OCI-LY7 (cell line): ENCODE measurements at regions not wholly inside any gene's neighbourhood (a gene's known extent, or its start where the extent isn't known, plus 50 kb on each side); places are given as distances from the start of the nearest gene placed in this dataset.

Source experiments
- BruUV-seq: library from RNA; stranded (reverse); fragments of 400-500 nt; replicated peaks from 2 replicates; lab custom pipeline; 2021; lab: Mats Ljungman, UMichigan
- CTCF ChIA-PET: fragments of 300-600 bp; sonication (Branson Sonifier 250); formaldehyde crosslinking; loops from one replicate; lab custom pipeline; 2022; ENCODE audit warnings: antibody characterized with exemption; ENCODE audit not compliant: unreplicated experiment; lab: Charles Lee
- POLR2A ChIA-PET: fragments of 300-600 bp; sonication (Branson Sonifier 250); formaldehyde crosslinking; loops from one replicate; lab custom pipeline; 2022; ENCODE audit warnings: antibody characterized with exemption; lab: Charles Lee
- DNase-seq: peaks from one replicate; pipeline ENCODE4 v3.0.0-alpha.2; 2015; ENCODE audit warnings: low spot score
- H2AFZ ChIP-seq: fragments of 200-600 bp; sonication (generic), shearing (Covaris generic); 2 replicates; pipeline ENCODE4 v1.6.1; 2014; ENCODE audit warnings: mild to moderate bottlenecking, antibody characterized with exemption, low read length, moderate library complexity
- H3K27ac ChIP-seq: fragments of 200-600 bp; sonication (generic); 2 replicates; pipeline ENCODE4 v1.5.1; 2014; ENCODE audit warnings: mixed run types, low read depth, mild to moderate bottlenecking, moderate library complexity, low read length, inconsistent platforms; ENCODE audit not compliant: poor library complexity, severe bottlenecking
- H3K36me3 ChIP-seq: fragments of 200-600 bp; sonication (generic); 2 replicates; pipeline ENCODE4 v1.6.1; 2014; ENCODE audit warnings: mild to moderate bottlenecking, antibody characterized with exemption, low read length, moderate library complexity, mixed read lengths; ENCODE audit not compliant: insufficient read depth
- H3K4me1 ChIP-seq: fragments of 200-600 bp; sonication (generic); 2 replicates; pipeline ENCODE4 v1.5.1; 2014; ENCODE audit warnings: mild to moderate bottlenecking, low read length; ENCODE audit not compliant: insufficient read depth, poor library complexity, severe bottlenecking
- H3K4me2 ChIP-seq: fragments of 200-600 bp; sonication (generic); 2 replicates; pipeline ENCODE4 v1.6.1; 2014; ENCODE audit warnings: mild to moderate bottlenecking, low read length
- H3K4me3 ChIP-seq: fragments of 200-600 bp; sonication (generic); 2 replicates; pipeline ENCODE4 v1.5.1; 2014; ENCODE audit warnings: mild to moderate bottlenecking, low read depth, low read length; ENCODE audit not compliant: poor library complexity, severe bottlenecking
- H3K79me2 ChIP-seq: fragments of 200-600 bp; sonication (generic); 2 replicates; pipeline ENCODE4 v1.6.1; 2016; ENCODE audit warnings: low read depth, mild to moderate bottlenecking, low read length, moderate library complexity, mixed read lengths; ENCODE audit not compliant: insufficient read depth
- H3K9me2 ChIP-seq: fragments of 200-600 bp; sonication (generic); 2 replicates; pipeline ENCODE4 v1.6.1; 2016; ENCODE audit warnings: mild to moderate bottlenecking, low read length, mixed read lengths; ENCODE audit not compliant: insufficient read depth
- H3K9me3 ChIP-seq: fragments of 200-600 bp; sonication (generic); 2 replicates; pipeline ENCODE4 v1.6.1; 2014; ENCODE audit warnings: mild to moderate bottlenecking, mixed run types, low read length, mixed read lengths
- H4K20me1 ChIP-seq: fragments of 200-600 bp; sonication (generic); 2 replicates; pipeline ENCODE4 v1.6.1; 2014; ENCODE audit warnings: mild to moderate bottlenecking, antibody characterized with exemption, low read length, moderate library complexity, mixed read lengths; ENCODE audit not compliant: insufficient read depth
- EZH2phosphoT487 ChIP-seq: fragments of 200-600 bp; sonication (generic); IDR thresholded peaks from 2 replicates; pipeline ENCODE4 v1.6.1; 2018; ENCODE audit warnings: low read depth, borderline replicate concordance, mild to moderate bottlenecking, mixed run types, antibody characterized with exemption, low read length, moderate library complexity, mixed read lengths
- intact Hi-C: fragments of 100-400 bp; cut with micrococcal nuclease; formaldehyde crosslinking; loops from one replicate; pipeline ENCODE4 v1.10.0; 2022; ENCODE audit not compliant: unreplicated experiment
- TF ChIP-seq, protein P1 (sequence below): fragments of 200-600 bp; sonication (generic); conservative IDR thresholded peaks from 2 replicates; pipeline ENCODE4 v1.5.1; 2014; ENCODE audit warnings: mild to moderate bottlenecking, antibody characterized with exemption, low read length, moderate library complexity, mixed read lengths

DNA sequence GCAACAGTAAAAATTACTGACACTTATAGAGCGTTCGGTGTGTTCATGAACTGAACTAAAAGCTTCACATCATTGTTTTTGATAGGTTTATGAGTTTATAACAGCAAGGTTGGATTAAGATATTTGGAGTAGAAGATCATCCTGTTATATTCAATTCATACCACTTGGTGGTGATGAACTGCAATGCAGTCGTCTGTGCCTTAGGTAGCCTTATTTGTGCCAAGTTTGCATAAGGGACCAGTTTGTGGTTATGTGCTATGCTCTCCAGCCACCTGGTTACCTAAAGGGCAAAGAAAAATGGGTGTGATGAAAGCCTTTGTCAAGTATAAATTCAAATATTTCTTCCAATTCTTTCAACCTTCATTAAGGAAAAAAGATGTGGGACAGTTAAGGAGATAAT, 150.9 kb upstream of the KCNH7 start:
- CTCF ChIA-PET = no interaction called here
- H3K79me2 ChIP-seq = no peaks in the 10 kb centered on the region
- no peak overlapping the region for H3K27ac ChIP-seq
- H3K4me3 ChIP-seq = no peak overlapping the region
- TF ChIP-seq, protein P1, sequence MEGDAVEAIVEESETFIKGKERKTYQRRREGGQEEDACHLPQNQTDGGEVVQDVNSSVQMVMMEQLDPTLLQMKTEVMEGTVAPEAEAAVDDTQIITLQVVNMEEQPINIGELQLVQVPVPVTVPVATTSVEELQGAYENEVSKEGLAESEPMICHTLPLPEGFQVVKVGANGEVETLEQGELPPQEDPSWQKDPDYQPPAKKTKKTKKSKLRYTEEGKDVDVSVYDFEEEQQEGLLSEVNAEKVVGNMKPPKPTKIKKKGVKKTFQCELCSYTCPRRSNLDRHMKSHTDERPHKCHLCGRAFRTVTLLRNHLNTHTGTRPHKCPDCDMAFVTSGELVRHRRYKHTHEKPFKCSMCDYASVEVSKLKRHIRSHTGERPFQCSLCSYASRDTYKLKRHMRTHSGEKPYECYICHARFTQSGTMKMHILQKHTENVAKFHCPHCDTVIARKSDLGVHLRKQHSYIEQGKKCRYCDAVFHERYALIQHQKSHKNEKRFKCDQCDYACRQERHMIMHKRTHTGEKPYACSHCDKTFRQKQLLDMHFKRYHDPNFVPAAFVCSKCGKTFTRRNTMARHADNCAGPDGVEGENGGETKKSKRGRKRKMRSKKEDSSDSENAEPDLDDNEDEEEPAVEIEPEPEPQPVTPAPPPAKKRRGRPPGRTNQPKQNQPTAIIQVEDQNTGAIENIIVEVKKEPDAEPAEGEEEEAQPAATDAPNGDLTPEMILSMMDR = no peak
- TF ChIP-seq EZH2phosphoT487 = no peak
- H4K20me1 ChIP-seq = no peaks in the 10 kb centered on the region
- no peaks in the 10 kb centered on the region for H3K9me2 ChIP-seq
- no TSS peak for BruUV-seq
- POLR2A ChIA-PET = no interaction called here
- H3K4me2 ChIP-seq = no peak overlapping the region
- no peaks in the 10 kb centered on the region for H3K36me3 ChIP-seq
- H3K4me1 ChIP-seq = no peaks in the 10 kb centered on the region
- intact Hi-C loops = no loop called here
- no peak for DNase-seq
- H2AFZ ChIP-seq = no peak overlapping the region
- H3K9me3 ChIP-seq = no peaks in the 10 kb centered on the region

DNA sequence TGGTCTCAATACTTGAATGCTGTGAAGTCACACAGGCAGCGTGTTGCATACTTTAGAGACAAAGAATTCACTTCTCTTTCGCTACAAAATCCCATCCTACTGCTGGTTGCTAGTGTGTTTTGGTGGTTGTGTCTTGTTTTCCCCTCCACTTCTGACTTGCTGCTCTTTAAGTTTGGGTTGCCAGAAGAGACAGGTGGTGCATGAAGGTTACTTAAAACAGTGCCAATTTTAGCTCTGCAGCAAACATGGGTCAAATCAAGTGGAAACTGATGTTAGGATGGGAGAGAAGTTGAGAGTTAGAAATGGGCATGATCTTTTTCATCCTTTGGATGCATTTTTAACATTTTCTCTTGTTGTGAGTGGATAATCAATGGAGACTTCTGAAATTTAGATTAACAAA, 136.2 kb upstream of the KCNH7 start:
- H4K20me1 ChIP-seq = no peaks in the 10 kb centered on the region
- no peaks in the 10 kb centered on the region for H3K36me3 ChIP-seq
- no peaks in the 10 kb centered on the region for H3K9me2 ChIP-seq
- no peak overlapping the region for H3K4me3 ChIP-seq
- ChIA-PET CTCF (no interaction called here), POLR2A (interaction anchor here (0.6 to 1.1 kb wide), 2 partner anchors 32 to 178 kb away, joined by 4 to 6 read pairs; no protein-coding TSS in a partner anchor)
- TF ChIP-seq EZH2phosphoT487 = no peak
- TF ChIP-seq, protein P1 = no peak
- no TSS peak for BruUV-seq
- no peaks in the 10 kb centered on the region for H3K79me2 ChIP-seq
- no peaks in the 10 kb centered on the region for H3K9me3 ChIP-seq
- H2AFZ ChIP-seq = no peak overlapping the region
- no peak for DNase-seq
- H3K27ac ChIP-seq = no peak overlapping the region
- H3K4me1 ChIP-seq = no peaks in the 10 kb centered on the region
- intact Hi-C loops = no loop called here
- no peak overlapping the region for H3K4me2 ChIP-seq

DNA sequence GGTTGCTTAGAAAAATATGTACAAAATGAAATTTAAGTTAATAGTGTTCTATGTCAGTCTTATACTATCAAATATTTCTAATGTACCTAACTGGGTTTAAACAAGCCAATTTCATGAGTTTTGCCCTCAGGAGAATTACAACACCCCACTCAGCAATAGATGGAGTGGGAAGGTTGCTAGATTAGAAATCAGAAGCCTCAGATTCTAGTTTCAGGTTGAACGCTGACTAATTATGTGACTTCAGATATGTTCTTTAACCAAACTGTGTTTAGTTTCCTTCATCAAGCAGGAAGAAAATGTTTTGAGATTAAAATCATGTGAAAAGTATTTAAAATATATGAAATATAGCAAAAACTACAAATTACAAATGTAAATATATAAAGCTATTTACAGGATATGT, 133.8 kb upstream of the KCNH7 start:
- no TSS peak for BruUV-seq
- Histone ChIP-seq H3K27ac (no peak overlapping the region), H2AFZ (no peak overlapping the region), H3K36me3 (no peaks in the 10 kb centered on the region), H3K9me3 (no peaks in the 10 kb centered on the region), H4K20me1 (no peaks in the 10 kb centered on the region), H3K4me1 (no peaks in the 10 kb centered on the region), H3K9me2 (no peaks in the 10 kb centered on the region), H3K4me2 (no peak overlapping the region), H3K79me2 (no peaks in the 10 kb centered on the region), H3K4me3 (no peak overlapping the region)
- no peak for DNase-seq
- POLR2A ChIA-PET = no interaction called here
- intact Hi-C loops = no loop called here
- TF ChIP-seq EZH2phosphoT487 = no peak
- TF ChIP-seq, protein P1 = no peak
- CTCF ChIA-PET = no interaction called here
